ENCODE measurements at regions not wholly inside any gene's neighbourhood (a gene's known extent, or its start where the extent isn't known, plus 50 kb on each side); places are given as distances from the start of the nearest gene placed in this dataset.
"Not testable (repeated sequence)": the region's sequence is repeated elsewhere in the genome, so short reads cannot be mapped to it uniquely, and the experiment has no call there.

- no peaks in the 10 kb centered on the region for H3K4me1 ChIP-seq (replicated peaks; ENCODE audit: insufficient read depth)
- H3K27ac ChIP-seq: no peak overlapping the region
- ChIA-PET POLR2A (ENCODE audit: unreplicated experiment) (no interaction called here), CTCF (no interaction called here)
- H3K4me2 ChIP-seq: no peak overlapping the region
- no peaks in the 10 kb centered on the region for H3K79me2 ChIP-seq (ENCODE audit: low read depth)
- H3K4me3 ChIP-seq: no peak overlapping the region
- no TSS peak for BruUV-seq (replicated peaks)
- no peaks in the 10 kb centered on the region for H3K9me2 ChIP-seq (ENCODE audit: insufficient read depth)
- no peaks in the 10 kb centered on the region for H3F3A ChIP-seq (ENCODE audit: insufficient read depth, low read depth)
- peaks cover 21% of the 10 kb centered on the region; the same call in 1 of the 2 replicates for H3K27me3 ChIP-seq (ENCODE audit: insufficient read depth, low read depth)
- H3K9me3 ChIP-seq (ENCODE audit: insufficient read depth, low read depth): no peaks in the 10 kb centered on the region
- intact Hi-C loops (cut with micrococcal nuclease; ENCODE audit: unreplicated experiment): no loop called here
- no peaks in the 10 kb centered on the region for H3K36me3 ChIP-seq (ENCODE audit: low read depth)
- H2AFZ ChIP-seq: no peak overlapping the region
- H4K20me1 ChIP-seq (ENCODE audit: insufficient read depth): no peaks in the 10 kb centered on the region
- DNase-seq: no peak
- TF ChIP-seq EZH2 (IDR thresholded peaks at IDR 0.05; ENCODE audit: low read depth): no peak
- TF ChIP-seq CTCF (conservative IDR thresholded peaks at IDR 0.05): no peak
These were observed 136.3 kb upstream of the PDE1C start for GRCh38 chr7:32206488-32206887.

- H3K27ac ChIP-seq; DNase-seq; H3K4me1 ChIP-seq (replicated peaks; ENCODE audit: insufficient read depth); POLR2A ChIA-PET (ENCODE audit: unreplicated experiment); H2AFZ ChIP-seq; intact Hi-C loops (cut with micrococcal nuclease; ENCODE audit: unreplicated experiment); H3K4me2 ChIP-seq; H3K79me2 ChIP-seq (ENCODE audit: low read depth); BruUV-seq (replicated peaks); H4K20me1 ChIP-seq (ENCODE audit: insufficient read depth); H3K9me2 ChIP-seq (ENCODE audit: insufficient read depth); H3K4me3 ChIP-seq; H3F3A ChIP-seq (ENCODE audit: insufficient read depth, low read depth); H3K36me3 ChIP-seq (ENCODE audit: low read depth); H3K9me3 ChIP-seq (ENCODE audit: insufficient read depth, low read depth): not testable (repeated sequence)
- CTCF ChIA-PET: interaction anchor here (0.6 kb wide), 1 partner anchor 464 kb away, joined by 5 read pairs; no protein-coding TSS in a partner anchor
- peaks cover 14% of the 10 kb centered on the region; the same call in 1 of the 2 replicates for H3K27me3 ChIP-seq (ENCODE audit: insufficient read depth, low read depth)
These were observed 135.2 kb upstream of the PDE1C start for GRCh38 chr7:32205298-32205824.

- no TSS peak for BruUV-seq (replicated peaks)
- peak; percentile 37 to 58 for DNase-seq
- ChIA-PET CTCF (interaction anchor here (0.6 kb wide), 1 partner anchor 463 kb away, joined by 5 read pairs; no protein-coding TSS in a partner anchor), POLR2A (ENCODE audit: unreplicated experiment) (no interaction called here)
- no peak overlapping the region for H3K4me3 ChIP-seq
- no peak overlapping the region for H2AFZ ChIP-seq
- no peaks in the 10 kb centered on the region for H3K9me2 ChIP-seq (ENCODE audit: insufficient read depth)
- H3K27me3 ChIP-seq (ENCODE audit: insufficient read depth, low read depth): peaks cover 11% of the 10 kb centered on the region; the same call in 1 of the 2 replicates
- H3K79me2 ChIP-seq (ENCODE audit: low read depth): no peaks in the 10 kb centered on the region
- no peak for TF ChIP-seq EZH2 (IDR thresholded peaks at IDR 0.05; ENCODE audit: low read depth)
- TF ChIP-seq CTCF (conservative IDR thresholded peaks at IDR 0.05): peak; percentile 77
- no peak overlapping the region for H3K27ac ChIP-seq
- H3K9me3 ChIP-seq (ENCODE audit: insufficient read depth, low read depth): no peaks in the 10 kb centered on the region
- no peaks in the 10 kb centered on the region for H3K4me1 ChIP-seq (replicated peaks; ENCODE audit: insufficient read depth)
- no peaks in the 10 kb centered on the region for H3F3A ChIP-seq (ENCODE audit: insufficient read depth, low read depth)
- H4K20me1 ChIP-seq (ENCODE audit: insufficient read depth): no peaks in the 10 kb centered on the region
- intact Hi-C loops (cut with micrococcal nuclease; ENCODE audit: unreplicated experiment): loop anchor here (1.0 kb wide), 2 partner anchors 460 to 1070 kb away; no protein-coding TSS in a partner anchor
- no peaks in the 10 kb centered on the region for H3K36me3 ChIP-seq (ENCODE audit: low read depth)
- peak overlapping the region; percentile 7 for H3K4me2 ChIP-seq
These were observed 134.3 kb upstream of the PDE1C start for GRCh38 chr7:32204361-32205018.
